NOMO-1 treated with dmso at 0.1 percent for 144 hours (cell line): ENCODE measurements at regions not wholly inside any gene's neighbourhood (a gene's known extent, or its start where the extent isn't known, plus 50 kb on each side); places are given as distances from the start of the nearest gene placed in this dataset.

Source experiments
- DNase-seq: peaks from one replicate; lab custom pipeline; 2025; ENCODE audit not compliant: unreplicated experiment; lab: John Stamatoyannopoulos, UW

- no peak for DNase-seq
These were observed 54.4 kb downstream of the ZNF503 start for GRCh38 chr10:75347186-75347585.

GRCh38 chr10:75345738-75346137 lies 55.8 kb downstream of the ZNF503 start:
- DNase-seq: no peak

DNA sequence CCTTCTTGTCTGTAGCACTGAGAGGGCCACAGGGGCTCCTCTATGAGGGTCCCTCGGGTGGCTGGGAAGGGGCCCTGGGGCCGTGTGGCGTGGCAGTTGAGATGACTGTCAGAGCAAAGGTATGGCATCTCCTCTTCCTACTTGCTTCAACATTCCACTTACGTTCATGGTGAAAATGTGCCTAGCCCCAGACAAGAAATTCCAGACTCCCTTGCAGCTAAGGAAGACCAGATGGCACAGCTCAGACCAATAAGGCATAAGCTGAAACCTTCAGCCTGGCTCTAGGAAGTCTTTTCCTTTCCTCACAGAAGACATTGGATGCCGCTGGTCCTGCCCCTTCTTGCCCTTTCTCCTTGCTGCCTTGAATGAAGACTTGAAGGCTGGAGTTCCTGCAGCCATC lies 57.4 kb downstream of the ZNF503 start:
- DNase-seq: no peak

DNA sequence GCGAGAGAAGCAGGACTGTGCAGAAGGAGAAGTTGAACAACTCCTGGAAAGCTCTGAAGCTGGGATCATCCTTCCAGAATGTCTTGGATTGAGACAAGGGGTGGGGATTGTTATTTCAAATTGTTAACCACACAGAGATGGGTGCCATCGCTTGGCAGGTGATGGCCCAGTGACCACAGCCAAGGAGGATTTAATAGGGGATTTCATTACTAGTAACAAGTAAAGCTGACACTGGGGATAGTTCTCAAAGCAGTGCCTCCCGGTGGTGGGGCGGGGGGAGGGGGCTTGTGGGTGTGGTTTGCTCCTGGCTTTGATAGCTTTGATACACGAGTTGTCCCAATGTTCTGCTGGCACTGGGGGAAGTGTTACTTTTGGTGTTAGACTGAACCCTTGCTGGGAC lies 59.2 kb downstream of the ZNF503 start:
- DNase-seq: no peak

- DNase-seq: peak; percentile 86
These were observed 65.6 kb downstream of the ZNF503 start for GRCh38 chr10:75335983-75336382.

DNA sequence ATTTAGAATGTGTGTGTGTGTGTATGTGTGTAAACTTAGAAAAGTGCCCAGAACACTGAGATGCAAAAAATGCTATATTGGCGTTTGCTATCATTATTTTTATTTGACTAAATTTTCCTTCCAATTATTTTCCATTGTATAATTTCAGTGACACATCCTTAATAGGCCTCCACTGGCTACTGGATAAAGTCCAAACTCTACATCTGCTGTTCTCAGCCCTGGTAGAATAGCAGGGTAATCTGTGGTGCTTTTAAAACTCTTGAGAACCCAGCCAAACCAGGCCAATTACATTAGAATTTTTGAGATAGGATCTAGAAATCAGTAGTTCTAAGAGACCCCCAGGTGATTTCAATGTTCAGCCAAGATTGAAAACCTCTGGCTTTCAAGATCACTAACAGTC lies 66.4 kb downstream of the ZNF503 start:
- no peak for DNase-seq

DNA sequence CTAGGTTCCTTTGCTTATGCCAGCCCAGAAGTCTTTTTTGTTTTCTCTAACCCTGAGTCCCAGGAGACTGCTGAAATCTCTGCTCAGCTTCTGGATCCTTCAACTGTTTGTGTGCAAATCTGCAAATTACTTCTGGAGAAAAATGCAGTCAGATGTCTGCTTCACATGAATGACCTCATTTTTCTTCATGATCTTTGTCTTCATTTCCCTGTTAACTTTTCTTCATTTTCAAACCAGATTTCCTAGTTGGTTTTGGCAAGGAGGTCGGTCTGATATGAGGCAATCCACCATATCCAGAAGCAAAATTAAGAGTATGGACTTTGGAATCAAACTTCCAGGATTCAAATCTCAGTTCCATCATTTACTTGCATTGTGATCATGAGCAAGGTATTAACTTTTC lies 66.8 kb downstream of the ZNF503 start:
- DNase-seq: no peak

DNA sequence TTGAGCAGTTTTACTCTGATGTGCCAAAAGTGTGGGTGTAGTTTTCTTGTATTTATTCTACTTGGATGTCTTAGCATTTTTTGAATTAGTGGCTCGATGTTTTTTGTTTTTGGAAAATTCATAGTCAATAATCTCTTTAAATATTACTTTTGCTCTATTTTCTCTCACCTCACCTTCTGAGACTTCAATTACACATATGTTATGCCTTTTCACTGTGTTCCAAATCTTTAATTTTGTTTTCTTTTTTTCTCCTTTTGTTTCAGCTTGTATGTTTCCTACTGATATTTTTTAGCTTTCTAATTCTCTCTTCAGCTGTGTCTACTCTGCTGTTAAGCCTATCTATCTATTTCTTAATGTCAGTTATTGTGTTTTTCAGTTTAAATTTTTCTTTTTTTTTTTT lies 69.5 kb downstream of the ZNF503 start:
- DNase-seq: no peak

- no peak for DNase-seq
These were observed 70.5 kb downstream of the ZNF503 start for GRCh38 chr10:75331081-75331480.

DNA sequence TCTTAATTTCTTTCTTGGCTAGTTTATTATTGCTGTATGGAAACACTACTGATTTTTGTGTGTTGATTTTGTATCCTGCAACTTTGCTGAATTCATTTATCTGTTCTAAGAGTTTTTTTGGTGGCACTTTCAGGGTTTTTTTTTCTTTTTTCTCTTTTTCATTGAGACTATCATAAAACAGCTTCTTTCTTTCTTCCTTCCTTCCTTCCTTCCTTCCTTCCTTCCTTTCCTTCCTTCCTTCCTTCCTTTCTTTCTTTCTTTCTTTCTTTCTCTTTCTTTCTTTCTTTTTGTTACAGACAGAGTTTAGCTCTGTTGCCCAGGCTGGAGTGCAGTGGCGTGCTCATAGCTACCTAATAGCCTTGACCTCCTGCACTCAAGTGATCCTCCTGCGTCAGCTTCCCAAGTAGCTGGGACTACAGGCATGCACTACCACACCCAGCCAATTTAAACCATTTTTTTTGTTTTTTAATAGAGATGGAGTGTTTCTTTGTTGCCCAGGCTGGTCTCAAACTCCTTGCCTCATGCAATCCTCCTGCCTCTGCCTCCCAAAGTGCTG lies 72.3 kb downstream of the ZNF503 start:
- no peak for DNase-seq

DNA sequence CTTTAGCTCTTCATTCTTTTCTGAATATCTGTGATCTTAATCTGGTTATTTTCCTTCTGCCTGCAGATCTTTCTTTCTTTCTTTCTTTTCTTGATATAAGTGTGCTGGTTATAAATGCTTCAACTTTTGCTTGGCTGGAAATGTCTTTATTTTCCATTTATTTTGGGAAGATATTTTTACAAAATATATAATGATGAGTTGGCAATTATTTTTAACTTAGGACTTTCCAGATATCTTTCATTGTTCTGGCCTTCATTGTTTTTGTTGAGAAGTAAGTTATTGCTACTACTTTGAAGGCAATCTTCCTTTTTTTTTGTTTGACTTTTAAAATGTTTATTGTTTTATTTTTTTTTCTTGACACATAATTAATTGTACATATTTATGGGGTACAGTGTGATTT lies 75.3 kb downstream of the ZNF503 start:
- no peak for DNase-seq

DNA sequence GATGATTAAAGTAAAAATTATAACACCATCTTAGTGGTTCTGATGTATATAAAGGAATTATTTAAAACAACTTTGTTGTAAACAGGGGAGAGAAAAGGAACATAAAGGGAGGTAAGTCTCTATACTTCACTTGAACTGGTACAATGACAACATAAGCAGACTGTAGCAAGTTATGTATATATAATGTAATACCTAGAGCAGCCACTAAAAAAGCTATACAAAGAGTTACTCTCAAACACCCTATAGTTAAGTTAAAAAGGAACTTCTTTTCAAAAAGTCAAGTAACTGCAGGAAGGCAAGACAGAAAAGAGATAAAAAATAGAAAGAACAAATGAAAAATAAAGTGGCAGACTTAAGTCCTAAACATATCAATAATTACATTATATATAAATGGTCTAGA lies 82.3 kb downstream of the ZNF503 start:
- DNase-seq: no peak

- no peak for DNase-seq
These were observed 78.8 kb upstream of the COMTD1 start for GRCh38 chr10:75314570-75314969.

DNA sequence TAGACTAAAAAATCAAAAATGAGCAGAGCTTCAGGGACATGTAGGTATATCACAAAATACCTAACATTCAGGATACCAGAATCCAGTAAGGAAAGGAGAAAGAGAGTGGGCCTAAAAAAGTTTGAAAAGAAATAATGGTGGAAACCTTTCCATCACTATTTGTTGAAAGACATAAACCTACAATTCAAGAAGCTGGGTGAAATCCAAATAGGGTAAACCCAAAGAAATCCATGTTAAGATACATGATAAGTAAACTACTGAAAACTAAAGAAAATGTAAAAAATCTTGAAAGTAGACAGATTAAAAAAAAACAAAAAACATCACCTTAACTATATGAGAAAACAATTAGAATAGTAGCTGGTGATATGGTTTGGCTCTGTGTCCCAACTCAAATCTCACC lies 76.7 kb upstream of the COMTD1 start:
- no peak for DNase-seq

- DNase-seq: no peak
These were observed 69.9 kb upstream of the COMTD1 start for GRCh38 chr10:75305675-75306074.

- no peak for DNase-seq
These were observed 69.1 kb upstream of the COMTD1 start for GRCh38 chr10:75304741-75305390.

DNA sequence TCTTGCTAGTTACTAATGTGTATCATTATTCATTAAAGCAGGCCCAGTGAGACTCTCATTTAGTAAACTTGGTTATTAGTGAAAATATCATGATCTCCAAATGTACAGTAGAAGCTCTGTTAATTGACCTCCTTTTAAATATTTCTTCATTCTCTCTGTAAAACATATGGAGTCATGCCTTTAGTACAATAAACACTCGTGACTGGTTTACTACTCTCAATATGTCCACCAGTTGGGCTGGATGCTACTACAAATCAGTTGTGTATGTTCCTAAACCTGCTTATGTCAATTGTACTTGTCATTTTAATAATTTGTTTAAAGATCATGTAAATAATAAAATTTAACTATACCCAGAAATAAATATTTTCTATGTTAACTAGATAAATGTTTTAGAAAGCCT lies 68.6 kb upstream of the COMTD1 start:
- DNase-seq: no peak

- DNase-seq: no peak
These were observed 67.5 kb upstream of the COMTD1 start for GRCh38 chr10:75303045-75303777.

DNA sequence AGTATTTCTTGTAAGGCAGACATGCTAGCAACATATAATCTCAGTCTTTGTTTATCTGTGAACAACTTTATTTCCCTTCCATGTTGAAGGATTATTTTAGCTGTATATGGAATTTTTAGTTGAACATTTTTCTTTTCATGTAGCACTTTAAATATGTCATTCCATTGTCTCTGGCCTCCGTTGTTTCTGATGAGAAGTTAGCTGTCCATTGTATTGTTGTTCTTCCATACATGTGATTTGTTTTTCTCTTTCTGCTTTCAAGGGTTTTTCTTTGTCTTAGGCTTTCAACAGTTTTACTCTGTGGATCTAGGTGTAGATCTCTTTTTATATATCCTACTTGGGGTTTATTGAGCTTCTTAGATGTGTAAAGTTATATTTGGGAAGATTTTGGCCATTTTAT lies 66.3 kb upstream of the COMTD1 start:
- no peak for DNase-seq

DNA sequence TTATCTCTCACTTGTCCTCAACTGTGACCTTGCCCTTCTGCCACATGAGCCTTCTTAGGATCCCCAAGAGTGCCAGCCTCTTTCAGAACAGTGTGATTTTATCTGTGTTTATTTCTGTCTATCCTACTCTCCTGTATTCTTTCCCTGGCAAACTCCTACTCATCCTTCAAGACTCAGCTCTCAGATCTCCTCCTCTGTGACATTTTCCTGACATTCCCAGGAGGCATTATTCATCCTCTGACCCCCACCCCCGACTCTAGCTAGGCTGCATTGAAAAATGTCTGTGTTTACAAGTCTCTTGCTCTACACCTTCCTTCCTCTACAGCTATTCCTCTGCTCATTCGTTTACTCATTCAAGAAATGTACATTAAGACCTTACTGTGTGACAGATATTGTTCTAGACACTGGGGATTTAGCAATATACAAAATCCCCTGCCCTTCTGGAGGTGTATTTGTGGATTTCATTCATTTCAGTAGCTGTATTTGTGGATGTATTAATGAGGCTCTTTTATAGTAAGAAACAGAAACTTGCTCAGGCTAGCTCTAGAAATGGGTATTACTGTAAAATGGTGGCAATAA lies 61.4 kb upstream of the COMTD1 start:
- DNase-seq: no peak

DNA sequence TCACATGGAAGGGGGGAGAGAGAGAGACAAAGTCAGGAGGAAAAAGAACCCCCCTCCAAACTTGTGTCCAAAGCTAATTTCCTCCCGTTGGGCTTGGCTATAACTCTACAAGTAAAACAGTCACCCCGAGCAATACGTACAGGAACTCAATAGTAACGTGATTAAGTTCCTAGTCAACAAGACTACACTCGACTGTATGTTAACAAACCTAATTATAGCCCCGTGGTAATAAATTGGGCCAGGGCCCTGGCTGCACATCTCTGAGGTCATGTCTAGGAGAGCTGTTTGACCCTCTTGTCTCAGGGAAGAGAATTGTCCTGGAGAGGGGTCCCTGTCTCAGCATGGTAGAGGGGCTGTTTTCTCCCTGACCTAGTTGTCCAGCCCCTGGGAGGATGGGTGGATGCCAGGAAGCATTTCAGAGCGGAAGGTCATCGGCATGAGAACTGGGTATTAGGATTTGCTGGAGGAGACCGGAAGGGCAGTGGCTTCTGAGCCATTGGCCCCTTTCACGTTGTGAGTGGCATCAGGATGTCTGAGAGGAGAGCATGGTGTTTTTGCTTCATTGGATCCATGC lies 60.2 kb upstream of the COMTD1 start:
- no peak for DNase-seq
